ENCODE measurements at regions not wholly inside any gene's neighbourhood (a gene's known extent, or its start where the extent isn't known, plus 50 kb on each side); places are given as distances from the start of the nearest gene placed in this dataset.

GRCh38 chr1:4207183-4207582 is 307.1 kb upstream of the C1orf174 start:
- Histone ChIP-seq H3K27ac (ENCODE audit: low read depth, low read length) (no peak overlapping the region), H3K9me3 (ENCODE audit: insufficient read depth, low read depth, low read length) (peaks cover 2% of the 10 kb centered on the region), H3K9ac (ENCODE audit: low read length) (no peak overlapping the region), H3K4me1 (ENCODE audit: insufficient read depth, low read length) (no peaks in the 10 kb centered on the region), H4K20me1 (ENCODE audit: insufficient read depth, low read length) (no peaks in the 10 kb centered on the region), H3K36me3 (ENCODE audit: insufficient read depth, low read length) (no peaks in the 10 kb centered on the region), H3K27me3 (ENCODE audit: insufficient read depth, low read length) (no peaks in the 10 kb centered on the region), H3K4me2 (ENCODE audit: low read length) (no peak overlapping the region), H3K79me2 (ENCODE audit: insufficient read depth, low read length) (no peaks in the 10 kb centered on the region), H2AFZ (ENCODE audit: low read depth, low read length) (no peak overlapping the region), H3K4me3 (ENCODE audit: insufficient read depth, low read depth, low read length) (no peak overlapping the region)
- Mint-ChIP-seq H3K27ac (ENCODE audit: unreplicated experiment) (no peak overlapping the region), H3K36me3 (ENCODE audit: low read depth, unreplicated experiment) (no peaks in the 10 kb centered on the region), H3K4me3 (ENCODE audit: unreplicated experiment) (no peak overlapping the region), H3K4me1 (ENCODE audit: low read depth, unreplicated experiment) (no peaks in the 10 kb centered on the region), H3K27me3 (ENCODE audit: low read depth, unreplicated experiment) (no peaks in the 10 kb centered on the region), H3K9me3 (ENCODE audit: unreplicated experiment) (peaks cover 8% of the 10 kb centered on the region)
- no peak for TF ChIP-seq EZH2 (IDR thresholded peaks at IDR 0.05; ENCODE audit: insufficient read depth, low read length)
- no peak for TF ChIP-seq CTCF (IDR thresholded peaks at IDR 0.05; ENCODE audit: insufficient read depth, low read depth, low read length)
- FAIRE-seq = no peak
- no peak for DNase-seq (ENCODE audit: low read depth)

GRCh38 chr1:4207842-4208692 is 308.0 kb upstream of the C1orf174 start:
- FAIRE-seq (no peak), DNase-seq (ENCODE audit: low read depth) (no peak)
- no peak overlapping the region for H3K4me2 ChIP-seq (ENCODE audit: low read length)
- Mint-ChIP-seq H3K4me3 (ENCODE audit: unreplicated experiment) (no peak overlapping the region), H3K27me3 (ENCODE audit: low read depth, unreplicated experiment) (no peaks in the 10 kb centered on the region), H3K9me3 (ENCODE audit: unreplicated experiment) (peaks cover 6% of the 10 kb centered on the region), H3K4me1 (ENCODE audit: low read depth, unreplicated experiment) (no peaks in the 10 kb centered on the region), H3K36me3 (ENCODE audit: low read depth, unreplicated experiment) (no peaks in the 10 kb centered on the region), H3K27ac (ENCODE audit: unreplicated experiment) (no peak overlapping the region)
- H3K9me3 ChIP-seq (ENCODE audit: insufficient read depth, low read depth, low read length) = peaks cover 2% of the 10 kb centered on the region
- H3K27ac ChIP-seq (ENCODE audit: low read depth, low read length) = no peak overlapping the region
- H3K27me3 ChIP-seq (ENCODE audit: insufficient read depth, low read length) = no peaks in the 10 kb centered on the region
- no peak for TF ChIP-seq CTCF (IDR thresholded peaks at IDR 0.05; ENCODE audit: insufficient read depth, low read depth, low read length)
- no peak for TF ChIP-seq EZH2 (IDR thresholded peaks at IDR 0.05; ENCODE audit: insufficient read depth, low read length)
- H4K20me1 ChIP-seq (ENCODE audit: insufficient read depth, low read length) = no peaks in the 10 kb centered on the region
- H3K9ac ChIP-seq (ENCODE audit: low read length) = no peak overlapping the region
- H3K79me2 ChIP-seq (ENCODE audit: insufficient read depth, low read length) = no peaks in the 10 kb centered on the region
- no peak overlapping the region for H2AFZ ChIP-seq (ENCODE audit: low read depth, low read length)
- no peak overlapping the region for H3K4me3 ChIP-seq (ENCODE audit: insufficient read depth, low read depth, low read length)
- no peaks in the 10 kb centered on the region for H3K4me1 ChIP-seq (ENCODE audit: insufficient read depth, low read length)
- H3K36me3 ChIP-seq (ENCODE audit: insufficient read depth, low read length) = no peaks in the 10 kb centered on the region

GRCh38 chr1:4210043-4210442 is 310.0 kb upstream of the C1orf174 start:
- Mint-ChIP-seq H3K36me3 (ENCODE audit: low read depth, unreplicated experiment) (no peaks in the 10 kb centered on the region), H3K9me3 (ENCODE audit: unreplicated experiment) (peaks cover 11% of the 10 kb centered on the region), H3K4me3 (ENCODE audit: unreplicated experiment) (no peak overlapping the region), H3K27ac (ENCODE audit: unreplicated experiment) (no peak overlapping the region), H3K27me3 (ENCODE audit: low read depth, unreplicated experiment) (no peaks in the 10 kb centered on the region), H3K4me1 (ENCODE audit: low read depth, unreplicated experiment) (no peaks in the 10 kb centered on the region)
- H3K4me2 ChIP-seq (ENCODE audit: low read length) = no peak overlapping the region
- no peaks in the 10 kb centered on the region for H3K4me1 ChIP-seq (ENCODE audit: insufficient read depth, low read length)
- no peaks in the 10 kb centered on the region for H3K36me3 ChIP-seq (ENCODE audit: insufficient read depth, low read length)
- H3K9me3 ChIP-seq (ENCODE audit: insufficient read depth, low read depth, low read length) = peaks cover 2% of the 10 kb centered on the region
- H3K4me3 ChIP-seq (ENCODE audit: insufficient read depth, low read depth, low read length) = no peak overlapping the region
- no peak overlapping the region for H2AFZ ChIP-seq (ENCODE audit: low read depth, low read length)
- no peaks in the 10 kb centered on the region for H3K79me2 ChIP-seq (ENCODE audit: insufficient read depth, low read length)
- no peak overlapping the region for H3K27ac ChIP-seq (ENCODE audit: low read depth, low read length)
- FAIRE-seq = no peak
- no peak overlapping the region for H3K9ac ChIP-seq (ENCODE audit: low read length)
- H4K20me1 ChIP-seq (ENCODE audit: insufficient read depth, low read length) = no peaks in the 10 kb centered on the region
- no peak for DNase-seq (ENCODE audit: low read depth)
- no peak for TF ChIP-seq CTCF (IDR thresholded peaks at IDR 0.05; ENCODE audit: insufficient read depth, low read depth, low read length)
- TF ChIP-seq EZH2 (IDR thresholded peaks at IDR 0.05; ENCODE audit: insufficient read depth, low read length) = no peak
- H3K27me3 ChIP-seq (ENCODE audit: insufficient read depth, low read length) = no peaks in the 10 kb centered on the region
